IPS-11a (cell line): ENCODE measurements at regions not wholly inside any gene's neighbourhood (a gene's known extent, or its start where the extent isn't known, plus 50 kb on each side); places are given as distances from the start of the nearest gene placed in this dataset.

Experiments used
- H3K4me3 ChIP-seq: one replicate; pipeline ENCODE4 v1.5.1; 2013; ENCODE audit warnings: low read depth, low read length, control low read depth

DNA sequence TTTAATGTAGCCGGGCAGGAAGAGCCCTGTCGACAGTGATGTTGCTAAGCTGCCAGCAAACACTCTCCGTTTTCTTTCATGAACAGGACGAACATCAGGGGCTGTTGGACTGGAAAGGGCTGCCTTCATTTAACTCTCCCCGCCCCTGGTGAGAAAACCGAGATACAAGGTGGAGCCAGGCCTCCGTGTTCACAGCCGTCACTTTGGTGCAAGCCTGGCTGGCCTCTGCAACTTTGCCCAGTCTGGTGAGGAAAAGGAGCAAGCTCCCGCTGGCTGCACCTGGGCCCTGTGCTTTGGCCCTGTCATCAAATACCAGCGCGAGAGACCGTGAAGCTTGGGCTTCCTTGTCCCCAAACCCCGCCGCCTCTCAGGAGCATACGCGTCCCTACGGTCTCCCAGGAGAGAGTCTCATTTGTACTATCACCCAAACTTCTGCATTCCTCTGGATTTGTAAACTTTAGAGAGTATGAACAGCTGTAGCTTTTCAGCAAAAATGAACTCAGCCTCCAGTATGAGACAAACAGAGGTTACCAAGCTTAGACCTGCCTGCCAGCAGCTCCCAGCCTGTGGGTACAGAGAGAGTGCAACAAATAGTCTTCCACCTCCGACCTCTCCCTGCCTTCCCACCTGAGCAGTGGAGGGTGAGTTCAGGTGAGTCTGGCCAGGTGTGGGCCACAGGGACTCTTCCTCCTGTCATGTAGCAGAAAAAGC lies 445.3 kb upstream of the MGMT start:
- no peak overlapping the region for H3K4me3 ChIP-seq

DNA sequence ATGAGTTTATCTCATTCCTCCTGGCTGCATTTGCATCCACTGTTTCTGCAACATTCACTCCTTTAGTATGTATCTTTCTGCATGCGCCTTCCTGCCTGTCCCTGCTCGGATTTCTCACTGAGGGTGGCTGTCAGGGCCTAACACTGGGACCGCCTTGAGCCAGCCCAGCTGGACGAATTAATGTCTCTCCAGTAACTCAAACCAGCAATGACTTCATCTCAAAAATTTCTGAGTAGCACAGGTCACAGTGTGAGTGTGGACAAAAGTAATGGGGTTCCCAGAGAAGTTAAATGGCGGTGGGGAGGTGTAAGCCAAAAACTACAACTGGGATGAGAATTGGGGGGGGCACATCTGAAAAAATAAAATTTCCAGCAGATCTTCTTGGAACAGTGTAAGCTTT lies 444.0 kb upstream of the MGMT start:
- H3K4me3 ChIP-seq: no peak overlapping the region

DNA sequence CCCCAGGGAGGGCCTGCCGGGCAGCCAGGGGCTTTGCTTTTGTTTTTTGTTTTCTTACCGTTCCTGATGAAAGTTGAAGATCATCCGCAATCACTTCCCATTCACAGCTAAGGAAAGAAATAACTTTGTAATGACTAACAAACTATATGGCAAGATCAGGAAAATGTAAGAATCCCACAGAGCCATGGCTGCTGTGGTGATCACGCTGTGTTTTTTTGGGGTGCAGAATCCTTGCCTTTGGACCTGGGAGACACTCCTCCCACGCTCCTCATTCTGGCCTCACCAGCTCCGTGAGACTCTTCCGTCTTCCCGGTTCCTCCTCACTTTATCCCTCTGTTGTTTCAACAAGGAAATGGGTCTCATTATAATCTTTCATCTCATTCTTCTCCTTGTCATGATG lies 443.0 kb upstream of the MGMT start:
- H3K4me3 ChIP-seq: no peak overlapping the region

DNA sequence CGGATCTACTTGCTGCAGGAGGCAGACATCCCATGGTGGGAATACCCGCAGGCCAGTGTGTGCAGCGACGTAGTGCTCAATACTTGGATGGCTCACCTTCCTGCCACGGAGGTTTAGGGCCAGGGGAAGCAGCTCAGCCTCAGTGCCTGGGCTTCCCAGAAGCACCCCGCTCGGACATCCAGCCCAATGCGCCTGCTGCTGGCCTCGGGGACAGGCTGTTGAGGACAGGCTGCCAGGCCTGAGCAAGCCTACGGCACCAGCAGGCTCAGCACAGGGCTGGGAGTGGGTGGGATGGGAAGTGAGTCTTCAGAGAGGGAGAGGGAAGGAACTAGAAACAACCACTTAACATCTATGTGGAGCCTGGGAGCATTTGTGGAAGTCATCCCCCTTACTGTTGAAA lies 441.3 kb upstream of the MGMT start:
- no peak overlapping the region for H3K4me3 ChIP-seq

DNA sequence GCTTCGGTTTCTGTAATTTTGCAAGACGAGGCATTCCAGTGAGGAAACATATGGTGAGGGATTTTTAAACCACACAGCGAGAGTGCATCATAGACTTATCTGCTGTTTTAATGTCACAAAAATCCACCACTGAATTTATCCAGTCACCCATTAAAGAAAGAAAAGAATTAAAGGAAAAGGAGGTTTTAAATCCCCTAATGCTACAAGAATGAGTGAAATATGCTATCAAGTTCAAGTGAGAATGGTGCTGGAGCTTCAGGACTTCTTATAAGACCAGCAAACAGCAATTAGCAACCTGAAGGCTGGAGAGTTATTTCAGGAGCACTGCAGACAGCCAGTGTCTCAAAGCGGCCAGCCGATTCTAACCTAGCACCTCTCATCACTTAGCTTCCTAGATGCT lies 439.1 kb upstream of the MGMT start:
- H3K4me3 ChIP-seq: no peak overlapping the region

DNA sequence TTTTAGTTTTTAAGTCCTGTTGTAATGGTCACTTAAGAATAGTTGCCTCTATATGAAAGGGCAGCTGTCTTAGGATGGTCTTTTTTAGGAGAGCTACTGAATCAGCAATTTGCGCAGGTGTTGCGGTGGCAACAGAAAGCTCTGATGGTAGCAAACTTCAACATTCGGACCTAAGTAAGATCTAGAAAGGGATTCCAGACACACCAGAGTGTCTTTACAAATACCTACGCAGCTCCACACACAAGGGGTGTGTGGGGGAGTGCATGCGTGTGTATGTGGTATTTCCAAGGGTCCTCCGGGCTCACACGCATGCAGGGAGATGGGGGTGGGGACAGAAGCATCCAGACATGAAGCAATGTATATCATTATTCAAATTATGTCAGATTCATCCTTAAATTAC lies 438.6 kb upstream of the MGMT start:
- H3K4me3 ChIP-seq: no peak overlapping the region

DNA sequence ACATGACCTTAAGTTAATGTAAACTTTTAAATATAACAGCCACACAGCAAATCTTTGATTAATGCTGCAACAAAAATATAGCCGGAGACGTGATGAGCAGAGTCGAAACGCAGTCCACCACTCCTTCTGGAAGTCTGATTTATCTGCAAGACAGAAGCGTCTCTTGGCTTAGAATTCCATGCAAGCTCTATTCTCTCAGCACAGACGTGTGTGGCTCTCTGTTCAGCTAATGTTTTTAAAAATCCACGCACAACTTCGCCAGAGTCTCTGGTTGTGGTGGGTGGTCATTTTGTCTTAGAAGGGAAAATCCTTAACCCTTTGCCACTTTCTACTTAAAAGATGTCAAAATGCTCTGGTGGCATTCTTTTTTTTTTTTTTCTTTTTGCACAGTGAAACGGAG lies 438.0 kb upstream of the MGMT start:
- H3K4me3 ChIP-seq: no peak overlapping the region

DNA sequence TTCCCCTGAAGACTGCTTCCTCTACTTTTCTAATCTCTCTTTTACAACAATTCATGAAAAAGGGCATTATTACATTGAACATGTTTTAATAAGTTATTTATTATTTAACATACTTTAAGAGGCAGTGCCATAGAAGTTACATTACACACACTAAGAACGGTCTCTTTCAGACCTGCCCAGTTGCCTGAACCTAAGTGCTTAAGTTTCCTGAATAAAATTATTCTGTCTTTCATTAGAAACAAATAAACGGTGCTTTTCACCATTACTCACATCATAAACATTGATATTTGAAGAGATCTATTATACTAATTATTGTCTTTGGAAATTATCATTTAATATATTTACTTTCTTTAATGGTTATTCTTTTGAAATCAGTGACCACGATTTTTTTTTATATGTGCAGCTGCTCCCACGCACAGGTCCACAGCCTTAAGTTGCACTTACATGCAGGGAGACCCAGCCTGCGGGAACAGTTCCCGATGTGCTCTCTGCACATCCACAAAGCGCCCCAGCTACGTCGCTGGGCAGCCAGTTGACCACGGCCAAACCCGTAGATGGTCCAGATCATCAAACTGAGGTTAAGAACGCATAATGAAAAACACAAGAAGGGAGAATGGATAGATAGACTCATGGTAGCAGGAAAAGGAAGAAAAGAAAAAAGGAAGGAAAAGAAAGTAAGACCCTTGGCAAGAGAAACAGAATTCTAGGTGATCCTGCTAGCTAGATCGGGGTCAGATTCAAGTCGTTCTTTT lies 437.0 kb upstream of the MGMT start:
- H3K4me3 ChIP-seq: no peak overlapping the region

DNA sequence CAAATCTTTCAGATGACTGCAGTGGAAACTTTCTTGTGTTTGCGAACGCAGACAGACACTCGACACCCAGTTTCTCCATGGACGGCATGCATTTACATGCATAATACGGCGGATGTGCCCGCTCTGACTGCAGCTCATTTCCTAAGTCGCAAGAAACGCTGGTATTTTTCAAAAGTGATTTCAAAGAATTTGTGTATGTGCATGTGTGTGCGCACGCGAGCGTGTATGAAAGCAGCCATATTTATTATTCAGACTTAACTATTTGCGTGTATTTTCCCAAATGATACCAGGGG lies 436.5 kb upstream of the MGMT start:
- no peak overlapping the region for H3K4me3 ChIP-seq

DNA sequence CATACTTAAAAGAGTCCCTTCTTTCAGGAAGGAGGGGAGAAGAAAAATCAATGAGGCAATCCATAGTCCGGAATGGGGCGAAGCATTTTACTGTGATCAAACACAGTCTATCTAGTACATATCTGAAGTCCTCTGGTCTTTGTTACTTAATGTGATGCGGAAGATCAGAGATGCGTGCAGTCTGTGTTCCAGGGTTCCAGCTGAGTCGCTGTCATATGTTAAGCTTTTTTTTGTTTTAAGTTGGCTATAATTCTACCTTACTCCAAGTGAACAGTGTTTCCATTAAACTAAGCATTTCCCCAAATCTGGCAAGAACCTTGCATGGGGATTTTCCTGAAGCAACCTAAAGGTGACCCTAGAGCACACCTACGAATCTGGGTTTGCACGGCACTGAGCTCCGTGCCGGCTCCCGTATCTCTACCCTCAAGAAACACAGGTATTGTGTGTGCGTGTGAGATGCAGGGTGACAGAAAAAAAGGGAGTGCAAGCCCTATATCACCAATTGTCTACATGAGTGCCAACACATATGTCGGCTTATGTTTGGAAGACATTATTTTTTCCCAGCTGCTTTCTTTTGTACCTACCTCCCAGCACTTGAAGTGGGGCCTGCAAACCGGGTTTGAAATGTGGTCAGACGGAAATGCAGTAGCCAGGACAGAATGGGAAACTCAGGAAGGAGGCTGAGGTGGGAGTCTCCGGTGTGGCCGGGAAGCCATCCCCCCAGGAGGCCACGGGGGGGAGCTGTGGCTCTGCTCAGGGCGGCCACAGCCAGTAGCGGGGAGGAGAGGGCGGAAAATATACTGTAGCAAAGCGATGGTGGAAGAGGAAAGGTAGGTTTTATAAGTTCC lies 435.8 kb upstream of the MGMT start:
- H3K4me3 ChIP-seq: no peak overlapping the region

DNA sequence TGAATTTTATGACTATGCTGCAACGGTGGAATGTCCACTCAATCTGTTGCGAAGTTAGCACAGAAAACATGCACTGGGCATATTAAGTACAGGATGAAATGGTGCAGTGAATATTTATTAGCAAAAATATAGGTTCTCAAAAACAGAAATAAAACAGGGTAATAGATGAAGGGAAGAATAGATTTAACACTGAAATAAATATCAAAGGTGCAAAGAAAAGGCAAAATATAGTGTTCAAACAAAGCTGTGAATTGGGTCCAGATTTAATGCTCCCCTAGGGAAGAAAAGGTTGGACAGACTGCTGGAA lies 435.2 kb upstream of the MGMT start:
- H3K4me3 ChIP-seq: no peak overlapping the region

DNA sequence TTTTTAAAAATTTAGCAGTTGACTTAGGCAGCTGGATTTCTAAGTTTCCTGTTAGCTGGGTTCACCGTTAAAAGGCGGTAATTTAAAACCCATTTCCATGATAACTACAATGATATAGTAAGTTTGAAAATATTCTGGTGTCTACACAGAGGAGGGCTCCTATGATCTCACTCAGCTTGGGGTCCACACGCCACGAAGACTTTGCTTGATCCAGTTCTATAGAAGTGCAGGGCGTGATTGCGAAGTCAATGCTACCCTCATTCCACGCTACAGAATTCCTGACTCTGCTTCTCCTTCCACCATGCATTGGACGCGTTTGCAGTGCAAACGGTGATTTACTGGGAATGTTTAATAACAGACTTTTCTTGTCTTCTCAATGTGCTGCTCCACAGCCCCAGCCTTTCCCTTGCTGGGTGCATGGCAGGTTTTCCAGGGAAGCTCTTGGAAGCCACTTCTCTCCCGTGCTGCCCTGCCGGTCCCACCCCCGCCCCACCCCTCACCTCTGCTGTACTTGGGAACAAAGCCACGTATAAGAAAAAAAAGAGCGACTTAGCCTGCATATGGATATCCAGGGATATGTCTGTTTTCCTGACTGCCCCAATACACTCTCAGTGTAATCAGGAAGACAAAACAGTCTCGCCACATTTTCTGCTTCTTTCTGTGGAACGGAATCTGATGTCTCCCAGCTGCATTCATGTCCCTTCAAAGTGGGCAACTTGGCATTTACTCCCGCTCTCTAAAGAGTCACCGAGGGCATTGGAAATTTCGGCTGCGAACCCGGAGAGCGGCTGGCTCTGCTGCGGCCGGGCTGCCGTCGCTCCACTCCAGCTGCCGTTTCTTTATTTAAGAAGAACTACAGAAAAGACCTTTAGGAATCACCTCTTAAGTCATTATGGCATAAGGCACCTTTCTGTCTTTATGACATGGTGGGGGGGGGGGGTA lies 434.4 kb upstream of the MGMT start:
- H3K4me3 ChIP-seq: no peak overlapping the region

DNA sequence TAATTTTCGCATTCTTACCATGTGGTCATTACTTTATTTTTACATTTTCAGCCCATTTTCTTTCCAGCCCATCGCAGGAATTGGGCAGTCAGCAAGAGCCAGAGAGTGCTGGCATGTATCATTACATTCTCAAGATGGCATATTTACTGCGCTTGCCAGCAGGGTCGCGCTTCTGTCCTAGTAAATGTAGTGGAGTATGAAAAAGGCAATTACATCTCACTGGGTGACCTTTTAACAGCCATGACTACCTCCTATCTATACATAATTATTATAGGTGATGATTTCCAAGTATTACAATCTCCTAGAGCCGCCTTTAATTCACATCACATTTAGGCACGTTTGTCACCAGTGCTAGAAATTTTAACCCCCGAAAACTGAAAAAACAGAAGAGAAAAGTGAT lies 433.7 kb upstream of the MGMT start:
- no peak overlapping the region for H3K4me3 ChIP-seq

DNA sequence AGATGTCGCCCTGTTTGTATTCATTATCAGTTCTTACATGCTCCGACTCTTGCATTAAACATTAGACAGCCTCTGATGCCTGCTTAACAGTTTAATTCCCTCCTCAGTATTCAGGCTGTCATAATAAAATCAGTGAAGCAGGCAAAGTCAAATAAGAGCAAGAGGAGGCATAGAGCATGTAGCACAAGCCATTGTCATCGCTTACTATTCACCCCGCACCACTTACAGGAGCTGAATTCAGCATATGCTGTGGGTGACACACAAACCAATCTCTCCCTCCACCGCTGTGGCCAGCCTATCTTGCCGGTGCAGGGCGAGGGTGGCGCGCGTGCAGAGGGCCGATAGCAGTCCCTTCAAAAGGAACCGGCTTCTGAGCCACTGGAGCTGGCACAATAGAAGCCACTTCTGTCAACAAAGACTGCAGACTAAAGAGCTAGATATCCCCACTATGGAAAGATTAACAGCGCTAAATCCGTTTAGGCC lies 433.2 kb upstream of the MGMT start:
- no peak overlapping the region for H3K4me3 ChIP-seq

DNA sequence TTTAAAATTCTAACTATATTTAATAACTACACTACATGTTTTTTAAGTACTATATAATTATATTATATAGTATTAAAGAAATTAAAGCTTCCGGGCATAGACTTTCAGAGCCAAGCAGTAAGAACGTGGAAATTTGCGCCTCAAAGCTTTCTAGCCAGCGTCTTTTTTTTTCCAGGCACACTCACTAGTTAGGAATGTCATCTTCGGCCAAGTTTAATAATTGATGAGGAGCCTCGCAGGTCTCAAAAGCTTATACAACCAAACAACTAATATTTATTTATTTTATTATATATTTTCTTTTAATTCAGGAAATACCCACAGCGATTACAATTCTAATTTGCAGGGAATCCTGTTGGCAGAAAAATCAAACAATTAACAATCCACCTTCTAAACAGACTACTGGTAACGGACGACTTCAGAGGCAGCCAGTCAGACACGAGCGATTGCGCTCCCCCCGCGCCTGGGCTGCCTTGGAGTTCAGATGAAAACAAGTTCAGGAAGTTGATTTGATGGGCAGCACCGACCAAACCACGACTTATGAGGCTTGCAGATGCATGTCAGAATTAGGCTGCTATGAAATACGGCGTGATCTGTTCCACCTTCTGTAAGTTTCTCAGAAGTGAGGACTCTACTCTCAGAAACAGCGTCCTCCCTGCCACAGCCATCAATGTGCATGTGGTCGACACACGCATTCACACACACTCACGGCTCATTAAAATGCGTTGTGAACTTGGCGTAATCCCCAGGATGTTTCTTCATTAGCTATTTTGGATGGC lies 431.8 kb upstream of the MGMT start:
- no peak overlapping the region for H3K4me3 ChIP-seq

DNA sequence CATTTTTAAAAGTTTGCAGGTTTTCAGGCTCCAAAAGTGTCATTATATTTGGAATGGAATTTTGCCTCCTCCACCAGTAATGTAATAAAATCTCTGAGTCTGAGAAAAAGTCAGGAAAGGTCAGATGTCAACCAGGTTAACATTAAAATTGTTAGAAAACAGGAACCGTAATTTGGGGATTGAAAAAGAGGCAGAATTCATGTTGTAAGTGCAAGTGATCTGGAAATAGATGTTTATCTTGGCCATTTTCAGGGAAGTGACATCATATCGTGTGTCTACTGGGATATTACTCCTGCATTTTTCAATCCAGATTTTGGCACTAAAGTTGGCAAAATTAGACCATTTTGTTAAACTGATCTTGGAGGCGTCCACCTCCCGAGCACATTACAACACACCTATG lies 428.5 kb upstream of the MGMT start:
- H3K4me3 ChIP-seq: no peak overlapping the region

DNA sequence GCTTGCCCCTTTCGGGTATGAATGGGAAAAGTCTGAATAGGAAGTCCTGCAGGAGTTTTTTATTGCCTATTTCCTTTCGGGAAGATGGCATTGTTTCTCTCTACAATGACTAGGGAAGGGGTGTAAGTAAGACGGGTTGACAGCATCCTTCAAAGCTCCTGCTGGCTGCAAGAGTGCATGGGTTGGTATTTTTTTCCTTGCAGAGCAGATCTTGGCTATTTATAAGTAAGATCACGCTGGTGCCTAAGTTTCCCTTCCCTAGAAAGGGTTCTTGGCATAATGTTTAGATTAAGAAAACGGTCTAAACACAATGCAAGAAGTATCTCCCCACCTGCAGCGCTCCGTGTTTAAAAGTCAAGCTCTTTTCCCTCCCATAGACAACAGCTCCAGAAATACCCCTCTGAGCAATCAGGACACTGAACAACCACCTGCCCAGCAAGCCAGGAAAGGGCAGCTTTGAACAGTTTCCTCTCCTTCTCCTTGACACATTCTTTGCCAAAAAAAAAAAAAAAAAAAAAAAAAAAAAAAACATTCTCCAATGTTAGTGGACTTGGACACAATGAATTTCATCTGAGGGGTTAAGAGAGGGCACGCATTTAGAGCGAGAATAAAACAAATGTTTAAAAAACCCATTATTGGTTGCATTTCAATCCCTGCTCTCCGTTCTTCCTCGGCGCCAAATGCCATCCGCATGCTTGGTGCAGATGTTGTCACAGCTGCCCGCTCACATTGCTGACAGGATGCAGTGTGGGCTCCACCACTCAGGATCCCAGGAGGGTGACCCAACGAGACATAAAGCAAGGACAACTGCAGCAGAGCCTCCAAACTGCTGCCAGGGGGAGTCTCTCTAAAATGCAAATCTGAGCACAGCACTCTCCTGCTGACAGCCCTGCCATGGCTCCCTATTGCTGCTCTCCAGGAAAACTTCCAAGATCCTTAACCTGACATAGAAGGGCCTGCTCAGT lies 427.4 kb upstream of the MGMT start:
- H3K4me3 ChIP-seq: no peak overlapping the region

DNA sequence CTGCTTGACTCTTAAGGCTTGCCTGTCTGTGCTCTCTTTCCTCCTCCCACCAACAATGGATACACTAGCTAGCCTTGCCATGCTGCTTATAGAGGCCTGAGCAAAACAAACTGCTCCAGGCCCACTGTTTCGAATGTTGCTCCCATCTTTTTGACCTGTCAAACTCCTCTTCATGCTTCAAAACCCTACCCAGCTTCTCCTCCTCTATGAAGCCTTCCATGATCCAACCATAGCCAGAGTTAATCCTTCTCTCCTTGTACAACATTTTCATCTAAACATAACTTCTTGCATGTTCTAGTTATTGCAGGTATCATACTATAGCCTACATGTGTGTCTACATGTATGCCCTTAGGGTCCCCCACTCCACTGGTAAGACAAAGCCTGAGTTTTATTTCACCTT lies 426.7 kb upstream of the MGMT start:
- no peak overlapping the region for H3K4me3 ChIP-seq

DNA sequence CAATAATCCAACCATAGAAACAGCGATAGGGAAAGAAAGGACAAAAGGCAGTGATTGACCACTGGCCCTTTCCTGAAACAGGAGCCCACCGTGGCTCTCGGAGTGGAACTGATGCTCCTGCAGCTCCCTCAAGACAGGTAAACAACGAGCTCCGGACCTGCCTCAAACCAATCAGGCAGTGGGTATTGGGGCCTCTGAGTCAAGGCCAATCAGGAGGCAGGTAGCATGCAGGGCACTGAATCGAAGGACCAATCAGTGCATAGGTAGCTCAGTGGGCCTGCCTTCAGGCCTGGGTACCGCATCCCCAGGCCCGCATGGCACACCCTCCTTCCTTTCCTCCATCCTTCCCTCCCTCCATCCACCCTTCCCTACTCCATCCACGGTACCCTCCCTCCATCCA lies 425.1 kb upstream of the MGMT start:
- H3K4me3 ChIP-seq: no peak overlapping the region
